ENCODE measurements at regions not wholly inside any gene's neighbourhood (a gene's known extent, or its start where the extent isn't known, plus 50 kb on each side); places are given as distances from the start of the nearest gene placed in this dataset.

GRCh38 chr4:65917486-65917885 lies 247.2 kb upstream of the EPHA5 start:
- DNase-seq (ENCODE audit: low spot score): no peak

GRCh38 chr4:65911720-65912119 lies 241.4 kb upstream of the EPHA5 start:
- Histone ChIP-seq H3K4me1 (ENCODE audit: insufficient read depth, low read length, poor library complexity, severe bottlenecking) (no peaks in the 10 kb centered on the region), H3K27me3 (replicated peaks; ENCODE audit: insufficient read depth, low read depth, low read length, poor library complexity) (no peaks in the 10 kb centered on the region), H3K4me3 (ENCODE audit: low read depth, low read length, poor library complexity, severe bottlenecking) (no peak overlapping the region), H3K9me3 (ENCODE audit: low read depth, low read length, poor library complexity, severe bottlenecking) (no peaks in the 10 kb centered on the region), H3K27ac (ENCODE audit: low read depth, low read length, poor library complexity, severe bottlenecking) (no peak overlapping the region), H3K36me3 (ENCODE audit: insufficient read depth, low read length, poor library complexity, severe bottlenecking) (no peaks in the 10 kb centered on the region)
- CTCF ChIA-PET: no interaction called here
- intact Hi-C loops (cut with micrococcal nuclease; ENCODE audit: unreplicated experiment): no loop called here
- no peak for DNase-seq (ENCODE audit: low spot score)
- BruUV-seq (replicated peaks): no TSS peak
- TF ChIP-seq CTCF (conservative IDR thresholded peaks at IDR 0.05; ENCODE audit: low read depth, low read length) (no peak), EZH2 (IDR thresholded peaks at IDR 0.05; ENCODE audit: borderline replicate concordance, low read depth, low read length, poor library complexity, severe bottlenecking) (no peak)
- POLR2A ChIA-PET (ENCODE audit: low non-redundant PET): no interaction called here

More at GRCh38 chr4:65917486-65917885, 247.2 kb upstream of the EPHA5 start:
- no peak for TF ChIP-seq CTCF (conservative IDR thresholded peaks at IDR 0.05; ENCODE audit: low read depth, low read length)
- no peak for TF ChIP-seq EZH2 (IDR thresholded peaks at IDR 0.05; ENCODE audit: borderline replicate concordance, low read depth, low read length, poor library complexity, severe bottlenecking)
- Histone ChIP-seq H3K36me3 (ENCODE audit: insufficient read depth, low read length, poor library complexity, severe bottlenecking) (no peaks in the 10 kb centered on the region), H3K4me3 (ENCODE audit: low read depth, low read length, poor library complexity, severe bottlenecking) (no peak overlapping the region), H3K9me3 (ENCODE audit: low read depth, low read length, poor library complexity, severe bottlenecking) (no peaks in the 10 kb centered on the region), H3K27ac (ENCODE audit: low read depth, low read length, poor library complexity, severe bottlenecking) (no peak overlapping the region), H3K4me1 (ENCODE audit: insufficient read depth, low read length, poor library complexity, severe bottlenecking) (no peaks in the 10 kb centered on the region), H3K27me3 (replicated peaks; ENCODE audit: insufficient read depth, low read depth, low read length, poor library complexity) (no peaks in the 10 kb centered on the region)
- intact Hi-C loops (cut with micrococcal nuclease; ENCODE audit: unreplicated experiment): no loop called here
- no TSS peak for BruUV-seq (replicated peaks)
- CTCF ChIA-PET: no interaction called here
- POLR2A ChIA-PET (ENCODE audit: low non-redundant PET): no interaction called here

GRCh38 chr4:65893957-65894755 lies 223.9 kb upstream of the EPHA5 start:
- Histone ChIP-seq H3K9me3 (ENCODE audit: low read depth, low read length, poor library complexity, severe bottlenecking) (no peaks in the 10 kb centered on the region), H3K36me3 (ENCODE audit: insufficient read depth, low read length, poor library complexity, severe bottlenecking) (no peaks in the 10 kb centered on the region), H3K27ac (ENCODE audit: low read depth, low read length, poor library complexity, severe bottlenecking) (no peak overlapping the region), H3K4me1 (ENCODE audit: insufficient read depth, low read length, poor library complexity, severe bottlenecking) (peaks cover 30% of the 10 kb centered on the region), H3K4me3 (ENCODE audit: low read depth, low read length, poor library complexity, severe bottlenecking) (no peak overlapping the region), H3K27me3 (replicated peaks; ENCODE audit: insufficient read depth, low read depth, low read length, poor library complexity) (no peaks in the 10 kb centered on the region)
- intact Hi-C loops (cut with micrococcal nuclease; ENCODE audit: unreplicated experiment): no loop called here
- POLR2A ChIA-PET (ENCODE audit: low non-redundant PET): no interaction called here
- CTCF ChIA-PET: no interaction called here
- TF ChIP-seq EZH2 (IDR thresholded peaks at IDR 0.05; ENCODE audit: borderline replicate concordance, low read depth, low read length, poor library complexity, severe bottlenecking) (no peak), CTCF (conservative IDR thresholded peaks at IDR 0.05; ENCODE audit: low read depth, low read length) (no peak)
- no peak for DNase-seq (ENCODE audit: low spot score)
- no TSS peak for BruUV-seq (replicated peaks)
